Forelimb muscle (tissue), 1 donor: ENCODE measurements at regions not wholly inside any gene's neighbourhood (a gene's known extent, or its start where the extent isn't known, plus 50 kb on each side); places are given as distances from the start of the nearest gene placed in this dataset.

ENCODE experiments used
- DNase-seq: peaks from one replicate; pipeline ENCODE4 v3.0.0-alpha.2; 2013; ENCODE audit warnings: low read depth

DNA sequence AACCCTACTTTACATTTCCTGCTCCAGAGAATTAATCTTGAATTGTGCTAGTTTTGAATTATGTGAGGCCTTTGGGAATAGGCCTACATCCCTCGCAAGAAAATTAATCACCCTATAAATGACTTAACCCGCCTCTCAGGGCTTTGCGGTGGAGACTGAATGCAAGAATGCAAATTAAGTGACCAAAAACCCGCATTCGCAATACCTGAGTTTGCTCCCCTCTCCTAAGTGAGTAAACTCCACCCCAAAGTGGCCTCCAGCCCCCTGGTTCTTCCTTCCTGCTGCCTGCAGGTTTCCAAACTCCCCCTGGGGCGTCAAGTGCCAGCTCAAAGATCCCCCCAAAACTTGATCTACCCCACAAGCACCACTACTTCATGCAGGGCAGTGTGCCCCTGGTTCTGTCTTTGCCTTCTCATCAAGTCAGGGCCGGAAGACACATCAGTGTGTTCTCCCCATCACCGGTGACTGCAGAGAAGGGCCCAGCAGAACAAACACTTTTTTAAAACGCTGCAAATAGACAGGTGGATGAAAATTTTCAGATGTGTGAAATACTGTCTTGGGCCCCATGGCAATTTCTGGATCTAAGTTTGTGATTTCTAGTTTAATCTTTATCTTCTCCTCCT lies 644.7 kb downstream of the VRK1 start:
- no peak for DNase-seq

DNA sequence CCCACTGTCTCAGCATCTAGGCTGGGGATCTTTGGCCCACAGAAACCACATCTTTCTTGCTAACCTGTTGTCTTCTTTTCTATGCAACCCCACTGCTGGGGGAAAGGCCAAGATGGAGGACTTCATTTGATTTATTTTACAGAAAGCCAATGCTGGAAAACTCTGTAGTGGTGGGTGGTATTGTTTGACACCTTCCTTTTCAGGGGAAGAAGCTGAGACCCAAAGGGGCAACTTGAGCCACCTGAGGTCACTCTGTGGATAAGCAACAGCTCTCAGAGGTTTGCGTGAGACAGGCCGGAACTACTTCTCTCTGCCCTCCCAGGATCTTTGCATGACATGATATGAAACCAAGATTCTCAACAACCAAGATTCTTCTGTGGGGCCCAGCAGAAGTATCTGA lies 645.2 kb downstream of the VRK1 start:
- DNase-seq, result no peak

DNA sequence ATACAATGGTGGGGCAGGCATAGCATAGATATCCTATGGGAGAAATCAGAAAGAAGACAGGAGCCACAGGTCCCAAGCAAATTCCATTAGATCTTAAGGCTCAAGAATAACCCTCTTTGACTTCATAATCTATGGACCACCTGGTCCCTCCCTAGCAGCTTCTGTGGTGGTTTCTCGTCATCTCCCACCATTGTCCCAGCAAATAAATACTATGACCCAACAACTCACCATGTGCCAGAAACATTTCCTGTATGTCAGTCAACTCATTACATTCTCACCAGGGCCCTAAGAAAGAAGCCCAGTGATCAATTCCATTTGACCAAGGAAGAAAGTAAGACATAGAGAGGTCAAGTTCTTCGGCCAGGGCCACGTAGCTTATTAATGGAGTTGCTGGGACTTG lies 646.2 kb downstream of the VRK1 start:
- no peak for DNase-seq

DNA sequence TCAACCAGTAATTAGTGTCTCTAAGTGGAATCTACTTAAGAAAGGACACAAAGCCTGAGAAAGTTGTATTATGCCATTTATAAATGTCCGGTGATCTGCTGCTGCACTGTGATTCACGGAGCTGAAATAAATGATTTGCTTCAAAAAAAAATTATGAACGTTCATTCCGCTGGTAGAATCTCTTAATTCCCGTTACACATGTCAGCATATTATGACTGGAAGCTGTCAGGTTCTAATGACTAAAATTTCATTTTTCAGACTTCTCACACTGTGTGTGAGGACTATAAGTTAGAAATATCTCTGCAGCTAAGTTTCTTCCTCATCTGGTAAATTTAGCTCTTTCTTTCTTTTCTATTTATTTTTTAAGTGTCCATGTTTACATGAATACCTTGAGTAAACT lies 647.1 kb downstream of the VRK1 start:
- DNase-seq, result no peak

GRCh38 chr14:97445367-97445766 lies 648.2 kb downstream of the VRK1 start:
- no peak for DNase-seq

GRCh38 chr14:97446087-97446486 lies 648.9 kb downstream of the VRK1 start:
- no peak for DNase-seq

GRCh38 chr14:97452314-97452713 lies 655.1 kb downstream of the VRK1 start:
- no peak for DNase-seq

DNA sequence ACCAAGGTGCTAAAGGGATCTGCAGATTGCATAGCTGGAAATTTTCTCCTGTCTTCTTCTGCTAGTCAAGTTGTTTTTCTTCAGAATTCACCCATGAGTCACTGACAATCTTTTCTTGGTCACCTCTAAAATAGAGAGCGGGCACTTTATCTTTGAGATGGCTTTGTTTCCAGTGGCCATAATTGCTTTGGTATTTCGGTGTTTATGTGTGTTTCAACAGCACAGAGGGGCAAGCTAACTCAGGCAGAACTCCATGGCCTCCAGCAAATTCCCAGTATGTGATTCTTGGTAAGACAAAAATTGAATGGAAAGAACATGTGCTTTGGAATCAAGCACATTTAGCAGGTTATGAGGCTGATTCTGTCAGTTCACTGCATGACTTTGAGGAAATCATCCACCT lies 656.8 kb downstream of the VRK1 start:
- no peak for DNase-seq

- no peak for DNase-seq
These were observed 659.3 kb downstream of the VRK1 start for GRCh38 chr14:97456462-97456861.

DNA sequence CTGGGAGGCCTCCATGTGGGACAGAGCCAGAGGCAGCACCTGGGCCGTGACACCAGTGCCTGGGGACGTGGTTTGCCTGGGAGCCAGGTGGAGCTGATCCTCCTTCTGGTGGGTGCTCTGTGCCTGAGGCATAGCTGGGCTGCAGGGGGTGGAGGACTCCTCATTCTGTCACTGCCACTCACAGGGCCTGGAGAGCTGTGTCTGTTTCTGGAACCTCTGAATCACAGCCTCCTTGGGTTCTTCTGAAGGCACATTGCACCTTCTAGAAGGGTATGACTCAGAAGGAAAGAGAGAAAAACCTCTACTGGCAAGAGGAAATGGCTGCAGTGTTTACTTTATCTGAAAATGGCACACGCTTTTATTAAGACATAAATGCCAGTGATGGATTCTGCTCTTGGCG lies 659.8 kb downstream of the VRK1 start:
- no peak for DNase-seq

DNA sequence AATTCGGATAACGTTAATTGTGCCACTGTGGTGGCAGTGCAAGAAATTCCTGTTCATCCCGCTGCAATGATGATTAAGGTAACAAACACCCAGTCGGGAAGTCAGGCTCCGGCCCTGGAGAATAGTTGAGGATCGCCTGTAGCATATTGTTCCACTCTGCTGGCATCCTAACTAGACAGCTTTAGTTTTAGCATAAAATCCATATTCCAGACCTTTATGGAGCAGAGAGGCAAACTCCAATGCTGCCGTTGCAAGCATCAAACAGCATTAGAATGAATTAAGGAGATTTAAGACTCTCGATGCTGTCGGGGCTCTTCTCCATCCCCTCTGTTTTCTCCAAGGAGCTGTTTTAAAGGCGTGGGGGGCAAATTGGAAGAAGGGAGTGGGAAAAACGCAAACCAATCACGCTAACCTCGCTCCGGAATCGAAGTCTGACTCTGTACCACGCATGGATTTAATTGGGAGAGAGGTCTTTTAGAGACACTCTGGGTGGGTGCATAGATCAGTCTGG lies 660.4 kb downstream of the VRK1 start:
- DNase-seq, result no peak

DNA sequence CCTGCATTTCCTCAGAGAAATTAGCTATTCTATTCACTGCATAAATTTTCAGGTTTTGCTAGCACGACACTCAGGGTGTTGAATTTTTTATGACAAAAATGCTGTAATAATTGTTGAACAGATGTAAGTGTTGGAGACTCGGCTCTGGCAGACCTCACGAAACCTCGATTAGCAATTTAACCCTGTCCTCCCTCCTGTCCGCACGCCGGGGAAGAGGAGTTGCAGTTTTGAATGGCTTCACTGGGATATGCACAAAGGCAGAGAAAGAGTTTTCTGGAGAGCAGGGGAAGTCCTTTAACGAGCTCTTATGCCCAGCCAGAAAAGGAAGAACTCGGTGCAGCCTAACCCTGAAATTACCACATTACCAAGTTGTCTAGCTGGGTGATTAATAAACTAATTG lies 661.1 kb downstream of the VRK1 start:
- no peak for DNase-seq

- no peak for DNase-seq
These were observed 661.7 kb downstream of the VRK1 start for GRCh38 chr14:97458661-97459579.

DNA sequence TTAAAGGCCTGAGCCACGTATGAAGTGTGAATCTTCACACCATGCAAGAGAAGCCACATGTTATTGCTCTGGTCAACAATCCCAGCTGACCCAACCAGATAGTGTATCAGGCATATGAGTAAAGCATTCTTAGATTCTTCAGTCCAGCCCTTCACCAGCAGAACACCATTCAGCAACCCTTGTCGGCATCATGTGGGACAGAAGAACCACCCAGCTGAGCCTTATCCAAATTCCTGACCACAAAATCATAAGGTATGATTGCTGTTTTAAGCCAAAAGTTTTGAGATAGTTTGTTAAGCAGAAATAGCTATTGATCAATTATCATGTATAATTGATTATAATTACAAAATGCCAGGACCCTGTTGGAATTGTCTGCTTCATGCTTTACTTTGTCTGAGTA lies 664.9 kb downstream of the VRK1 start:
- no peak for DNase-seq

DNA sequence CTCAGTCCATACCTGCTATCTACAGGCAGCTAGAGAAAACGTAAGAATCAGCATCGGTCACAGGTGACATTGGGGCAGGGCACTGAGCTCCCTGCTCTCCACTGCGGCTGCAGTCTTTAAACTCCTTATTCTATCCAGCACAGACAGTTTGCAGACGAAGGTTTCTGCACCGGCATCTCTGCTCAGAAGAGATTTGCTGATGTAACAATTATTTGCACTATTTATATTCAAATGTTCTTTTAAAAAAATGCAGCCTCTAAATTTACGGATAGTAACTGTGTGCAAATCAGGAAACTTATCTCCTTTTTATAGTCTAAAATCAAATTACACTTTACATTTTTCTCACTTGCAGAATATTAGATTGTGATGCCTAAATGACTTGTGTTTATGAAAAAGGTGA lies 671.0 kb downstream of the VRK1 start:
- no peak for DNase-seq

- no peak for DNase-seq
These were observed 680.2 kb downstream of the VRK1 start for GRCh38 chr14:97477353-97477752.

GRCh38 chr14:97485201-97485600 lies 688.0 kb downstream of the VRK1 start:
- DNase-seq, result no peak

DNA sequence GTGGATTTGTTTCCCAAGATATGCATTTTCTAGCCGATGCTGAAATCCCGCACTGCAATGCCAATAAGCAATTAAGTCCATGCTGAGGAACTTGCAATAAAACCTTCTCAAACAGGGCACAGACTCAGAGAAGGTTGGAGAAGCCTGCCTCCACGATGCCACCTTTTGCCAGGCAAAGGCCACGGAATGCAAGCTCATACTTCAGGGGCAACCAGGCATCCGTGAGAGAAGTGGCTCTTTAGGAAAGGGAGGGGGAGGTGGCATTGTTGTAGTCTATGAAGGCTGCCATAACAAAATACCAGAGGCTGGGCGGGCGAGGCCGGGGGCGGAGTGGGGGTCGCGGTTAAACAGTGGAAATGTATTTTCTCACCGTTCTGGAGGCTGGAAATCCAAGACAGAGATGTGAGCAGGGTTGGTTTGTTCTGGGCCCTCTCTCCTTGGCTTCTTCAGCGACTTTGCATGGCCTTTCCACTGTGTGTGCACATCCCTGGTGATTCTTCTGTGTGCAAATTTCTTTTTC lies 689.5 kb downstream of the VRK1 start:
- DNase-seq, result no peak

DNA sequence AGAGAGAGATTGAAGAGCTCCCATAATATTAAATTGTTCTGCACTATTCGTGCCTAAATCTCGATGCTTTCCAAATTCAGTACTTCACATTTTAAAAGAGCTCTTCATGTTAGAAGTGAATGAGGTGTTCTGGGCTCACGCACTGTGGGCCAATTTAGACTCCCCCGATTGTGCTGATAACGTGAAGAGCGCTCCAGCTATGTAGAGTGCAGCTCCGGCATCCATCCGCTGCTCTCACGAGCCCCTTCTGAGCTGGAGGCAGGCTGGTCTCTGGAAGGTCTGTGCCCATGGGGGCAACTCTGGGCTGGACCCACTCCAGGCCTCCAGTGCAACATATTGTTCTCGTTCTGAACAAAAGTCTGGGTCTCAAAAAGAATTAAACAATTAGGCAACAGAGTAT lies 692.6 kb downstream of the VRK1 start:
- no peak for DNase-seq

GRCh38 chr14:97490521-97491070 lies 693.4 kb downstream of the VRK1 start:
- DNase-seq, result no peak

- DNase-seq, result no peak
These were observed 694.5 kb downstream of the VRK1 start for GRCh38 chr14:97491697-97492096.

GRCh38 chr14:97499790-97500481 lies 702.8 kb downstream of the VRK1 start:
- DNase-seq, result no peak
